NCI-H345 treated with DMSO at 0.1 percent for 48 hours (cell line): ENCODE measurements at regions not wholly inside any gene's neighbourhood (a gene's known extent, or its start where the extent isn't known, plus 50 kb on each side); places are given as distances from the start of the nearest gene placed in this dataset.
"Not testable (repeated sequence)": the region's sequence is repeated elsewhere in the genome, so short reads cannot be mapped to it uniquely, and the experiment has no call there.

Source experiments
- DNase-seq: peaks from one replicate; lab custom pipeline; 2025; ENCODE audit not compliant: unreplicated experiment; lab: John Stamatoyannopoulos, UW

DNA sequence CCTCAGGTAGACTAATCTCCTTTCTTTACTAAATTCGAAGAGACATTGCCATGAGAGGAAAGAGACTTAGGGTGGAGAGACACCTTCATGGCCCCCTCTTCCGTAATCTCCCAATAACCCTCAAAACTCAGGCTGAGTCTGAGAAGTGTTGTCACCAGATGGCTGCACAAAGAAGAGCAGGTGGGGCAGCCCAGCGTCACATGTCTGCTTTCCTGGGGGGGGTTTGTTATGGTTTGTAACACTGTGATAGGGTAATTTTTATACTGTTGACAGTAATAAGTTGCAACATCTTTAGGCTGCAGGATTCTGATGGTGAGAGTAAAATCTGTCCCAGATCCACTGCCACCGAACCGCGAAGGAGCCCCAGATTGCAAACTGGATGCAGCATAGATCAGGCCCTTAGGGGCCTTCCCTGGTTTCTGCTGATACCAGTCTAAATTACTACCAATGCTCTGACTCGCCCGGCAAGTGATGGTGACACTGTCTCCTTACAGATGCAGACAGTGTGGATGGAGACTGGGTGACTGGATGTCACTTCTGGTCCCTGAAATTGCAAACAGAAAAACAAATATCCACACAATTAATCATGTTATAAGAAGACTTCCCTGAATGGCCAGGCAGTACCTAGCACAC, 595.1 kb downstream of the RPIA start:
- not testable (repeated sequence) for DNase-seq

- not testable (repeated sequence) for DNase-seq
Measured at GRCh38 chr2:89287084-89287483, 595.6 kb downstream of the RPIA start.

DNA sequence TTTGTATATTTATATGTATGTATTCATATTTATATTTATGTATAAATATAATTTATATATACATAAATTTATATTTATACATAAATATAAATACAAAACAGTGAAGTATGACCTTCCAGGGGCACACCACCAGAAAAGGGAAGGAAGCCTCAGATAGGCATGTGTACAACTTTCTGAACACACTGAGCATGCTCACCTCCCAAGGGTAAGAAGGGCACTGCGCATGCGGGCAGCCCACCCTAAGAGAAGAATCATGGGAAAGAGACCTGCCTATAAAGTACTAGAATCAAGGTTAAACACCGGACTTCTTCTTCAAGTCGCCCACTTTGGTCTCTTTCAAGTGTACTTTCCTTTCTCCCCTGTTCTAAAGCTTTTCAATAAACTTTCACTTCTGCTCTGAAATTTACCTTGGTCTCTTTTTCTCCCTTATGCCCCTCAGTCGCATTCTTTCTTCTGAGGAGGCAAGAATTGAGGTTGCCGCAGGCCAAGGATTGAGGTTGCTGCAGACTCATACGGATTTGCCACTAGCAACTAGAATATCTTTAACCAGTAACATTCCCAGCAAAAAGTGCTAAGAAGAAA, 600.3 kb downstream of the RPIA start:
- not testable (repeated sequence) for DNase-seq

DNA sequence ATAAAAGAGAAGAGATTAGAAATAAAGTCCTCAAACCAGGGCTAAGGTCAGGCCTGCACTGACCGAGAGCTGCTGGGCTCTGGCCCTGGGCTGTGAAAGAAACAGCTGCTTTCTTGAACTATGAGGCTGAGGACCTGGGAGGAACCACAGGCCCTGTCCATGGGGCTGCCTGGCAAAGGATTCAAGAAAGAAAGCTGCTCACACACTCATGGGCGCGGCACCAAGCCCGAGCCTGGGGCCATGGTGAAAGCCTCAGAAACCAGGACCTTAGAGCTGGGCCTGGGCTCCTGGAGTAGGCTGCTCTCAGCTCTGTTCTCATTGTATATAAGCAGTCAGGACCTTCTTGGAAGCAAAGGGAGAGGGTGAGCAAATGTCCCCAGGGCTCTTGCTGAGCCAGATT, 601.9 kb downstream of the RPIA start:
- not testable (repeated sequence) for DNase-seq

DNA sequence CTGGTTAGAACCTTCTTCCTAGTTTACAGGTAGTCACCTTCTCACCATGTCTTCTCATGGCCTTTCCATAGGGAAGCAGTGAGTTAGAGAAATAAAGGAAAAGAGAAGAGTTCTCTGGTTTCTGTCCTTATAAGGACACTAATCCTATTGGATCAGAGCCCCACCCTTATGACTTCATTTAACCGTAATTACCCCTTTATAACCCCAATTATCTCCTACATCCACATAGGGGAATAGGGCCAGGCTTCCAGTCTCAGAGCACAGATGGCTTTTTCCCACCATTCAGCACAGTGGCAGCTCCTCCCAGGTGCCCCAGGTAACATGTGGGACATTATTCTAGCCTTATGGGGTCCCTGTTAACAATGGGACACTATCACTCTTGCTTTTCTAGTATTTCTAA, 602.9 kb downstream of the RPIA start:
- DNase-seq = not testable (repeated sequence)

- not testable (repeated sequence) for DNase-seq
Measured at GRCh38 chr2:89296820-89297398, 605.4 kb downstream of the RPIA start.

- not testable (repeated sequence) for DNase-seq
Measured at GRCh38 chr2:89299196-89299595, 607.7 kb downstream of the RPIA start.

GRCh38 chr2:89305623-89306022, 614.1 kb downstream of the RPIA start:
- DNase-seq = not testable (repeated sequence)

DNA sequence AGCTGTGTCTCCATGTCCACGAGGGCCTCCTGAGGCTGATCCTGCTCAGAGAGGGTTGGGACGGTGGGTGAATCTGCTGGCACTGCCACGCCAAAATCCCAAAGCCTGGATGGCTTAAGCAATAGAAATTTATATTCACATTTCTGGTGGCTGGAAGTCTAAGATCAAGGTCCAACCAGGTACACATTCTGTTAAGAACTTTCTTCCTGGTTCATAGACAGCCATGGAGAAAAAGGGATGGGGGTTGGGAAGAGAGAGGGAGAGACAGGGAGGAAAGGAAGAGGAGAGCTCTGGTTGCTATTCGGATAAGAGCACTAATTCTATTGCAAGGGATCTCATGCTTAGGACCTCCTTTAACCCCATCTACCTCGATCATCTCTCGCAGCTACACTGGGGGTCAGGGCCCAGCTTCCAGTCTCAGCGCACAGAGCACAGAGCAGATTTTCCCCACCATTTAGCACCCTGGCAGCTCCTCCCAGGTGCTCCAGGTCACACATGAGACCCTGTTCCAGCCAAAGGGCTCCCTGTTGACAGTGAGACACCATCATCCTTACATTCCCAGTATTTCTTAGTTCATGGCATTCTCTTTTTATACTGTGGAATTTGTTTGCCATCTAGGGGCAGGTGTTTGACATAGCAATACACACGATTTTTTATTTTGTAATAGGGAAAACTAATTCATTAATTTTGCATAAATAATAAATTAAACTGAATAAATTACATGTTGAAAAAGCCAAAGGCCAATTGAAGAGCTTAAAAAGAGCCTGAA, 615.6 kb downstream of the RPIA start:
- not testable (repeated sequence) for DNase-seq

DNA sequence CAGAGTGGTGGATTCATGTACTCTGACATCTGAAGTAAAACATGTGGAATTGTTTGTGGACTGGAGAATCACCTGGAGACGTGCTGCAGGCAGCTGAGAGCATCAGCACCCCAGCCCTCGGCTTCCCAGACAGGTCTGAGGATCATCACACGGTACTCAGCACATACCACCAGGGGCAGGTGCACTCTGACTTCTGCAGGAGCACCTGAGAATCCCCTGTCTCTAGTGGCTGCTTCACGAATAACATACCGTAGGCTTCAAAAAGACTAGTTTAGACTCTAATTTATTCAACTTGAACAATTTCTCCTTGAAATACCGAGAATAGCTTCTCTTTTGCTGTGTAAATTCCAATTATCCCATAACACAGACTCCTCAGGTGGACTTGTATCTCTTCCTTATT, 627.5 kb downstream of the RPIA start:
- DNase-seq = not testable (repeated sequence)

DNA sequence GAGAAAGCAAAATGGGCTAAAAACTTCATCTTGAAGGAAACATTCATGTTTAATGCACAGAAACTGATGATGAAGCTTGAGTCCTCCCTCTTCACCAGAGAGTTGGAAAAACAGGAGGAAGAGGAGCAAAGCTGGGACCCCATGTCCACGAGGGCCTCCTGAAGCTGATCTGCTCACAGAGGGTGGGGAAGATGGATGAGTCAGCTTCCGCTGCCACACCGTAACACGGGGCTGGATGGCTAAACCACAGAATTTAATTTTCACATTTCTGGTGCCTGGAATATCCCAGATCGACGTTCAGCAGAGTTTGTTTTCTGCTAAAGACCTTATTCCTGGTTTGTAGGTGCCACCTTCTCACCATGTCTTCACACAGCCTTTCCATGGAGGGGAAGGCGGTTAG, 634.4 kb downstream of the RPIA start:
- not testable (repeated sequence) for DNase-seq

DNA sequence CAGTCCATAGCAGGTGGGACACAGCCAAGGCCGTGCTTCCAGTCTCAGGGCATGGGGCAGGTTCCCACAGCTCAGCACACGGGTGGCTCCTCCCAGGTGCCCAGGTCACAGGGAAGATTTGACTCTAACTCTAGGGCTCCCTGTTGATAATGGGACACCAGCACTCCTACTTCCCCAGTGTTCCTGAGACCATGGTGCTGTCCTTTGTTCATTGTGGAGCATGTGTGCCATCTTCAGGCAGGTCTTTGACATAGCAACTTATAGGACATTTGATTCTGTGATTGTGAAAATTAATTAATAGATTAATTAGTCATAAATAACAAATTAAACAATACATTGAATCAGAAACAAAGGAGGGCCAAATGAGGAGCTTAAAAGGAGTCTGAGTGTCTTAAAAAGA, 635.0 kb downstream of the RPIA start:
- not testable (repeated sequence) for DNase-seq

DNA sequence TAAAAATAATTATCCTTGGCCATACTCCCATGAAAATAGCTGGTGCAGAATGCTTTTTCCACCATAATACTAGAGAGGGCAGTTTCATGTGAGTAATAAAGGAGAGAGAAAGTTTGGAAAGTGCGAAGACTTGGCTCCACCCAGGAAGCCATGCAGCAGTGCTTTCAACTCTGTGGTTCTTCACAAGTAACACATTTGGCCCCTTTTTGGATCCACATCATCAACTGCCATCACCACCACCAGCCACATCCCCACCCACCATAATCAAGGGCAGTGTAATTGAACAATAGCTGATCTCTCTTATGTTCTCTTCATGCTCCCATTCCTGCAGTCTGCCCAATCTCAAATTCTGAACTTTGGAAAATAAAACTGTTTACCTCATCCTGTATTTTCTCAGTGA, 637.3 kb downstream of the RPIA start:
- DNase-seq = not testable (repeated sequence)
